NT2/D1 (cell line): ENCODE measurements at regions not wholly inside any gene's neighbourhood (a gene's known extent, or its start where the extent isn't known, plus 50 kb on each side); places are given as distances from the start of the nearest gene placed in this dataset.

ENCODE experiments used
- DNase-seq: peaks from one replicate; pipeline ENCODE4 v3.0.0-alpha.2; 2011; ENCODE audit warnings: low read depth, low spot score
- H3K27me3 ChIP-seq: 2 replicates; pipeline ENCODE4 v1.6.0; 2011; ENCODE audit warnings: mild to moderate bottlenecking; ENCODE audit not compliant: insufficient read length, insufficient read depth
- H3K36me3 ChIP-seq: 2 replicates; pipeline ENCODE4 v1.6.1; 2011; ENCODE audit warnings: mild to moderate bottlenecking, low read length, mixed read lengths; ENCODE audit not compliant: insufficient read depth, insufficient read length
- H3K4me1 ChIP-seq: 2 replicates; pipeline ENCODE4 v1.5.1; 2011; ENCODE audit not compliant: insufficient read depth, insufficient read length
- H3K4me3 ChIP-seq: 2 replicates; pipeline ENCODE4 v1.5.1; 2011; ENCODE audit warnings: low read depth; ENCODE audit not compliant: insufficient read length
- H3K9ac ChIP-seq: 2 replicates; pipeline ENCODE4 v1.6.0; 2011; ENCODE audit warnings: low read depth; ENCODE audit not compliant: insufficient read length
- H3K9me3 ChIP-seq: 2 replicates; pipeline ENCODE4 v1.5.1; 2011; ENCODE audit warnings: mild to moderate bottlenecking, low read length; ENCODE audit not compliant: insufficient read depth
- SUZ12 ChIP-seq: IDR thresholded peaks from 2 replicates; pipeline ENCODE4 v1.6.1; 2011; ENCODE audit not compliant: insufficient read length, insufficient read depth; ENCODE audit errors: extremely low read depth
- YY1 ChIP-seq: IDR thresholded peaks from 2 replicates; pipeline ENCODE4 v1.6.1; 2011; ENCODE audit not compliant: insufficient read length, insufficient read depth
- ZNF274 ChIP-seq: IDR thresholded peaks from 2 replicates; pipeline ENCODE4 v1.6.1; 2011; ENCODE audit warnings: mild to moderate bottlenecking, low read depth, low read length

GRCh38 chrY:7746781-7747180, 835.2 kb upstream of the AMELY start:
- Histone ChIP-seq H3K36me3 (no peaks in the 10 kb centered on the region), H3K27me3 (no peaks in the 10 kb centered on the region), H3K4me3 (no peak overlapping the region), H3K9ac (no peak overlapping the region), H3K9me3 (no peaks in the 10 kb centered on the region), H3K4me1 (no peaks in the 10 kb centered on the region)
- no peak for TF ChIP-seq SUZ12
- TF ChIP-seq YY1: no peak
- TF ChIP-seq ZNF274: no peak
- no peak for DNase-seq

- DNase-seq: no peak
- Histone ChIP-seq H3K36me3 (no peaks in the 10 kb centered on the region), H3K9ac (no peak overlapping the region), H3K9me3 (no peaks in the 10 kb centered on the region), H3K4me1 (no peaks in the 10 kb centered on the region), H3K27me3 (no peaks in the 10 kb centered on the region), H3K4me3 (no peak overlapping the region)
- TF ChIP-seq ZNF274: no peak
- TF ChIP-seq YY1: no peak
- TF ChIP-seq SUZ12: no peak
Measured at GRCh38 chrY:7745581-7745901, 834.0 kb upstream of the AMELY start.

- H3K9ac ChIP-seq: no peak overlapping the region
- H3K36me3 ChIP-seq: no peaks in the 10 kb centered on the region
- H3K4me1 ChIP-seq: no peaks in the 10 kb centered on the region
- no peak for TF ChIP-seq ZNF274
- TF ChIP-seq SUZ12: no peak
- TF ChIP-seq YY1: no peak
- no peak for DNase-seq
- H3K9me3 ChIP-seq: no peaks in the 10 kb centered on the region
- no peaks in the 10 kb centered on the region for H3K27me3 ChIP-seq
- H3K4me3 ChIP-seq: no peak overlapping the region
Measured at GRCh38 chrY:7744691-7745580, 833.4 kb upstream of the AMELY start.

- Histone ChIP-seq H3K36me3 (no peaks in the 10 kb centered on the region), H3K4me1 (no peaks in the 10 kb centered on the region), H3K4me3 (no peak overlapping the region), H3K9ac (no peak overlapping the region), H3K9me3 (no peaks in the 10 kb centered on the region), H3K27me3 (no peaks in the 10 kb centered on the region)
- DNase-seq: no peak
- TF ChIP-seq YY1 (no peak), SUZ12 (no peak), ZNF274 (no peak)
Measured at GRCh38 chrY:7736847-7737365, 825.4 kb upstream of the AMELY start.

GRCh38 chrY:7731651-7732050, 820.1 kb upstream of the AMELY start:
- Histone ChIP-seq H3K27me3 (no peaks in the 10 kb centered on the region), H3K36me3 (no peaks in the 10 kb centered on the region), H3K4me3 (no peak overlapping the region), H3K9me3 (no peaks in the 10 kb centered on the region), H3K9ac (no peak overlapping the region), H3K4me1 (no peaks in the 10 kb centered on the region)
- no peak for TF ChIP-seq YY1
- DNase-seq: no peak

- no peak overlapping the region for H3K9ac ChIP-seq
- no peak for DNase-seq
- no peaks in the 10 kb centered on the region for H3K27me3 ChIP-seq
- TF ChIP-seq SUZ12: no peak
- TF ChIP-seq YY1: no peak
- TF ChIP-seq ZNF274: no peak
- H3K4me1 ChIP-seq: no peaks in the 10 kb centered on the region
- H3K4me3 ChIP-seq: no peak overlapping the region
- no peaks in the 10 kb centered on the region for H3K36me3 ChIP-seq
- no peaks in the 10 kb centered on the region for H3K9me3 ChIP-seq
Measured at GRCh38 chrY:7730664-7731063, 819.1 kb upstream of the AMELY start.

GRCh38 chrY:7730071-7730470, 818.5 kb upstream of the AMELY start:
- Histone ChIP-seq H3K9me3 (no peaks in the 10 kb centered on the region), H3K27me3 (no peaks in the 10 kb centered on the region), H3K4me3 (no peak overlapping the region), H3K9ac (no peak overlapping the region), H3K36me3 (no peaks in the 10 kb centered on the region), H3K4me1 (no peaks in the 10 kb centered on the region)
- TF ChIP-seq SUZ12 (no peak), YY1 (no peak), ZNF274 (no peak)
- DNase-seq: no peak
